ENCODE measurements at regions not wholly inside any gene's neighbourhood (a gene's known extent, or its start where the extent isn't known, plus 50 kb on each side); places are given as distances from the start of the nearest gene placed in this dataset.
"Not testable (repeated sequence)": the region's sequence is repeated elsewhere in the genome, so short reads cannot be mapped to it uniquely, and the experiment has no call there.

GRCh38 chr1:209150114-209150513, 433.4 kb upstream of the CAMK1G start:
- H3K27ac Mint-ChIP-seq = no peak overlapping the region
- ATAC-seq (no peak), DNase-seq (no peak)
- no peak overlapping the region for H3K4me3 Mint-ChIP-seq
- no peaks in the 10 kb centered on the region for H3K36me3 Mint-ChIP-seq
- peaks cover 0 to 8% (median 0%) of the 10 kb centered on the region in 9 donors for H3K9me3 Mint-ChIP-seq
- H3K4me1 Mint-ChIP-seq = no peaks in the 10 kb centered on the region
- peaks cover 0 to 5% (median 0%) of the 10 kb centered on the region in 5 donors for H3K27me3 Mint-ChIP-seq
- POLR2A ChIA-PET = no interaction called here

GRCh38 chr1:209153411-209153810, 430.1 kb upstream of the CAMK1G start:
- Mint-ChIP-seq H3K4me1 (no peaks in the 10 kb centered on the region), H3K36me3 (no peaks in the 10 kb centered on the region), H3K27ac (no peak overlapping the region), H3K4me3 (no peak overlapping the region), H3K27me3 (peaks cover 0 to 9% (median 0%) of the 10 kb centered on the region in 5 donors), H3K9me3 (peaks cover 0 to 4% (median 0%) of the 10 kb centered on the region in 9 donors)
- POLR2A ChIA-PET = no interaction called here
- ATAC-seq (no peak), DNase-seq (no peak)

DNA sequence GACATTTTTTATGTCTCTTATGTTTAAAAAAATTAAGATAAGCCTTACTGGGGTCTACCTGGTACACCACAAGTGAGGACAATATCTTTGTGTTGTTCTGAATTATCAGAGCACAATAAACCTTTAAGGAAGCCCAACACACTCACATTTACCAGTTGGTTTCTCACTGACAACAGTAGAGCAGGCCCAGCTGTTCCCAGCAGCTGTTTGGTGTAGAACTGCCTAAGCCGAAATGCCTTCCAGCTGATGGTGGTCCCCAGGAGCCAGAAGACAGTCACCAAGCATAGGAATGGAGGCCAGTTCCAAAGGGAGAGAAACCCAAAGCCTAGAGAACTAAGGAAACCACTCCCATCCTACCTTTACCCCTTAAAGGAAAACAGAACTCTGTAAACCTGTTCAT, 428.6 kb upstream of the CAMK1G start:
- Mint-ChIP-seq H3K36me3 (no peaks in the 10 kb centered on the region), H3K4me3 (no peak overlapping the region), H3K27ac (no peak overlapping the region), H3K4me1 (no peaks in the 10 kb centered on the region), H3K9me3 (peaks cover 0 to 2% (median 0%) of the 10 kb centered on the region in 9 donors), H3K27me3 (peaks cover 0 to 9% (median 0%) of the 10 kb centered on the region in 5 donors)
- POLR2A ChIA-PET = no interaction called here
- ATAC-seq (no peak), DNase-seq (no peak)

DNA sequence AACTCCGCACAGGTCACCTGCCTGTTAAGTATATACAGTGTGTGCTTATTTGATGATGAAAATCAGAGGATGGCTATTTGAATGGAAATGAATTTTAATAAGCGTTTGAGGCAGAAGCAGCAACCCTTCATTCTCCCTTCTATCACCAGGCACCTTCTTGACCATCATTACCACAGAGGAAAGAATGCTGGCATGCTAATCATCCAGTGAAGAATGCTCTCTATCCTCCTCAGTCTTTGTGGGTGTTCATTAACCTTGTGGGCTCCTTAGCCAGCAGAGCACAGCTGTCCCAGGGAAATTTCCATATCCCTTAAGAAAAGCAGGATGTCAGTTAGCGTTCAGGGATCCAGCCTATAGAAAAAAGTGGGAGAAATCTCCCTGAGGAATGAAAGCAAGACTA, 428.0 kb upstream of the CAMK1G start:
- Mint-ChIP-seq H3K27ac (no peak overlapping the region), H3K4me1 (no peaks in the 10 kb centered on the region), H3K27me3 (peaks cover 0 to 9% (median 0%) of the 10 kb centered on the region in 5 donors), H3K36me3 (no peaks in the 10 kb centered on the region), H3K4me3 (no peak overlapping the region), H3K9me3 (no peaks in the 10 kb centered on the region)
- POLR2A ChIA-PET = no interaction called here
- no peak for ATAC-seq
- DNase-seq = no peak

- Mint-ChIP-seq H3K36me3 (no peaks in the 10 kb centered on the region), H3K4me3 (no peak overlapping the region), H3K9me3 (no peaks in the 10 kb centered on the region), H3K27ac (no peak overlapping the region), H3K4me1 (no peaks in the 10 kb centered on the region), H3K27me3 (peaks cover 0 to 4% (median 0%) of the 10 kb centered on the region in 5 donors)
- POLR2A ChIA-PET = no interaction called here
- DNase-seq (no peak), ATAC-seq (no peak)
Measured at GRCh38 chr1:209156991-209157390, 426.5 kb upstream of the CAMK1G start.

DNA sequence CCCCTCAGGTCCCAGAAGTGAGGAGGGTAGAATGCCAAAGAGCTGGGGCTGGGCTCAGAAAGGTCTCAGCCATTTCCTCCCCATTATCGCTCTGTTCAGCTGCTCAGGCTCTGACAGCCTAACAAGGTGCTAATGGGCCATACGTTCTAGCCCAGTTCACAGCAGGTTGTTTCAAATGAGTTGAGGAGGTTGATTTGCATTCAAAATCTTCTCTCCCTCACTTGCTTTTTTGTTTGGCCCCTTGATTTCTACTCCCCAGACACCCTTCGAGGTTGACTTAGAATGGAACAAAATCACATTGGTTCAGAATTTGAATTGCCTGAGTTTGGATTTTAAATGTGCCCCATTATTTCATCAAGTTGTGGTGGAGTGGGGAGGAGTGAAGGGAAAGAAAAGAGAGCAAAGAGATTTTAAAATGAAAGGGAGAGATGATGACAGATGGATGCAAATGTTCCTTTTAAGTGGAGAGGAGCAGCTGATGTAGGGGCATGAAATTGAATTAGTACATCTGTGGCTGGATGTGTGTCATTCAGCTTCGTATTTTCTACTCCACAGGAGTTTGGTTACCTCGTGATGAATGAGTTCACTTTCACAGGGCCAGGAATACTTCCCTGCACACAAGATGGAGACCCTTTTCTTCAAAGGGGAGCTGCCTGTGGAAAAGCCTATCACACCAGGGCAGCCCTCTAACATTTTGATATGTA, 425.8 kb upstream of the CAMK1G start:
- no peak overlapping the region for H3K27ac Mint-ChIP-seq
- peaks cover 0 to 4% (median 0%) of the 10 kb centered on the region in 5 donors for H3K27me3 Mint-ChIP-seq
- DNase-seq (no peak), ATAC-seq (no peak)
- POLR2A ChIA-PET = no interaction called here
- H3K4me1 Mint-ChIP-seq = no peaks in the 10 kb centered on the region
- no peaks in the 10 kb centered on the region for H3K36me3 Mint-ChIP-seq
- no peaks in the 10 kb centered on the region for H3K9me3 Mint-ChIP-seq
- no peak overlapping the region for H3K4me3 Mint-ChIP-seq

GRCh38 chr1:209158851-209159250, 424.7 kb upstream of the CAMK1G start:
- Mint-ChIP-seq H3K4me3 (no peak overlapping the region), H3K27me3 (peaks cover 0 to 4% (median 2%) of the 10 kb centered on the region in 5 donors), H3K4me1 (no peaks in the 10 kb centered on the region), H3K36me3 (peaks cover 0 to 2% (median 0%) of the 10 kb centered on the region in 3 donors), H3K27ac (no peak overlapping the region), H3K9me3 (no peaks in the 10 kb centered on the region)
- POLR2A ChIA-PET = no interaction called here
- no peak for DNase-seq
- no peak for ATAC-seq

- DNase-seq (no peak), ATAC-seq (no peak)
- peaks cover 0 to 4% (median 2%) of the 10 kb centered on the region in 5 donors for H3K27me3 Mint-ChIP-seq
- H3K4me1 Mint-ChIP-seq = no peaks in the 10 kb centered on the region
- no peaks in the 10 kb centered on the region for H3K9me3 Mint-ChIP-seq
- H3K4me3 Mint-ChIP-seq = no peak overlapping the region
- peaks cover 0 to 5% (median 0%) of the 10 kb centered on the region in 3 donors for H3K36me3 Mint-ChIP-seq
- POLR2A ChIA-PET = no interaction called here
- H3K27ac Mint-ChIP-seq = no peak overlapping the region
Measured at GRCh38 chr1:209160230-209160629, 423.3 kb upstream of the CAMK1G start.

GRCh38 chr1:209162651-209163050, 420.9 kb upstream of the CAMK1G start:
- POLR2A ChIA-PET = no interaction called here
- DNase-seq = no peak
- ATAC-seq = no peak
- Mint-ChIP-seq H3K27me3 (peaks cover 0 to 4% (median 2%) of the 10 kb centered on the region in 5 donors), H3K36me3 (peaks cover 0 to 5% (median 0%) of the 10 kb centered on the region in 3 donors), H3K4me1 (no peaks in the 10 kb centered on the region), H3K9me3 (peaks cover 0 to 9% (median 0%) of the 10 kb centered on the region in 9 donors), H3K4me3 (no peak overlapping the region), H3K27ac (no peak overlapping the region)

- DNase-seq (no peak), ATAC-seq (no peak)
- peaks cover 0 to 9% (median 3%) of the 10 kb centered on the region in 5 donors for H3K27me3 Mint-ChIP-seq
- POLR2A ChIA-PET = no interaction called here
- H3K27ac Mint-ChIP-seq = no peak overlapping the region
- H3K9me3 Mint-ChIP-seq = peaks cover 0 to 13% (median 3%) of the 10 kb centered on the region in 9 donors
- peaks cover 0 to 5% (median 0%) of the 10 kb centered on the region in 3 donors for H3K36me3 Mint-ChIP-seq
- no peak overlapping the region for H3K4me3 Mint-ChIP-seq
- H3K4me1 Mint-ChIP-seq = no peaks in the 10 kb centered on the region
Measured at GRCh38 chr1:209168204-209168603, 415.3 kb upstream of the CAMK1G start.

DNA sequence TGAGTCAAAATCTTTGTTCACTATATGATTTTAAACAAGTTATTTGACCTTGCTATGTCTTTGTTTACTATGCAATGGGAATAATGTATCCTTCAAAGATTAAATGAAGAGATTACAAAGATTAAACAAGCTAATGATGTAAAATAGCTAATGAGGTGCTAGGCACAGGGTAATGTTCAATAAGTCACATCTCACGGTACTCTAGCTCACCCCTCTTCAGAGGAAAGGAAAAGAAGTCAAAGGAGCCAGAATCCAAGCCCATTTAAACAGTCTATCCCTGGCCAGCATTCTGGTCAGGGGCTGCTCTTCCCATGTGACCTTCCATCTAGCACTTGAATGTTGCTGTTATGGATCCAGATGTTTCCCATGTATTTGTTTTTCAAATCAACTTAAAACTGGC, 412.4 kb upstream of the CAMK1G start:
- Mint-ChIP-seq H3K9me3 (peaks cover 0 to 9% (median 3%) of the 10 kb centered on the region in 9 donors), H3K27me3 (peaks cover 5 to 33% (median 6%) of the 10 kb centered on the region in 5 donors), H3K4me1 (no peaks in the 10 kb centered on the region), H3K36me3 (no peaks in the 10 kb centered on the region), H3K27ac (no peak overlapping the region), H3K4me3 (no peak overlapping the region)
- DNase-seq (no peak), ATAC-seq (no peak)
- POLR2A ChIA-PET = no interaction called here

DNA sequence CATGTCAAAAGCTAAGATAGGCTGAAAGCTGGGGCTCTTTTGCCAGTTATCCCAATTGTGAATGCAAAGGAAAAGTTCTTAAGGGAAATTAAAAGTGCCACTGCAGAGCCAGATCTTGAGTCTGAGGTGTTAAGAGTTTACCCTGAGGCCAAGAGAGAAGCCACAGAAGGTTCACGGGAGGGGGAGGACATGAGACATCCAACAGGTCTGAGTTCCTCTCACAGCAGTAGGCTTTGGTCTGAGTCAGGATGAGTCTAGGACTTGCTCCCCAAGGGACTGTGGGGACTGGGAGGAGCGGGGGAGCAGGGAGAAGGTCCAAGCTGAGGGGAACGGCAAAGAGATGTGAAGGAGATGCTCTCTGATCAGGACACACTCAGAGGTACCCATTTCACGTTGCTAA, 411.2 kb upstream of the CAMK1G start:
- POLR2A ChIA-PET = no interaction called here
- H3K4me3 Mint-ChIP-seq = no peak overlapping the region

GRCh38 chr1:209172792-209173542, 410.5 kb upstream of the CAMK1G start:
- H3K27ac Mint-ChIP-seq, POLR2A ChIA-PET: not testable (repeated sequence)

More for the DNA sequence above, 411.2 kb upstream of the CAMK1G start:
- Mint-ChIP-seq H3K27ac (peak overlapping the region in 1 of 10 donors; percentile 75), H3K4me1 (no peaks in the 10 kb centered on the region), H3K9me3 (peaks cover 0 to 7% (median 4%) of the 10 kb centered on the region in 9 donors), H3K27me3 (peaks cover 6 to 37% (median 11%) of the 10 kb centered on the region in 5 donors), H3K36me3 (no peaks in the 10 kb centered on the region)
- no peak for ATAC-seq
- DNase-seq = no peak

More at GRCh38 chr1:209172792-209173542, 410.5 kb upstream of the CAMK1G start:
- DNase-seq, ATAC-seq, H3K4me3 Mint-ChIP-seq, H3K36me3 Mint-ChIP-seq, H3K4me1 Mint-ChIP-seq: not testable (repeated sequence)
- Mint-ChIP-seq H3K27me3 (peaks cover 6 to 42% (median 18%) of the 10 kb centered on the region in 5 donors), H3K9me3 (peaks cover 2 to 12% (median 6%) of the 10 kb centered on the region in 9 donors)

All from naive thymus-derived CD8-positive, alpha-beta T cell (primary cell).